ENCODE measurements at regions not wholly inside any gene's neighbourhood (a gene's known extent, or its start where the extent isn't known, plus 50 kb on each side); places are given as distances from the start of the nearest gene placed in this dataset.

DNA sequence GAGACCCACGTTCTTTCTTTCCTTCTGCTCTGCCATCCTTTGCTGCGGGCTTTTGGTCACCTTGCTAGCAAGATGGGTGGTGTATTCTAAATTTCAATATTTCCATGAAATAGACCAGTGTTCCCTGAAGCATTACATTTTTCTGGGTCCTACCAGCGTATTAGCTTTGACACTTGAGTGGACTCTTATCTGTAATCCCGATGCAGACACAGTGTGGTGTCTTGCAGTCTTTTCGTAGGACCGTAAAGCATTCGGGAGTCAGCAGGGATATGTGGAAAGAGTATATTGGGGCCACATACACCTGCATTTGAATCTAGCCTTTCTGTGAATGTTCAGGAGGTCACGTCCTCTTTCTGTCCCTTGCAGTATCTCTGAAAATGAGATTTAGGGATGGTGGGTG lies 124.7 kb upstream of the CPEB4 start:
- DNase-seq (ENCODE audit: low read depth) = no peak

DNA sequence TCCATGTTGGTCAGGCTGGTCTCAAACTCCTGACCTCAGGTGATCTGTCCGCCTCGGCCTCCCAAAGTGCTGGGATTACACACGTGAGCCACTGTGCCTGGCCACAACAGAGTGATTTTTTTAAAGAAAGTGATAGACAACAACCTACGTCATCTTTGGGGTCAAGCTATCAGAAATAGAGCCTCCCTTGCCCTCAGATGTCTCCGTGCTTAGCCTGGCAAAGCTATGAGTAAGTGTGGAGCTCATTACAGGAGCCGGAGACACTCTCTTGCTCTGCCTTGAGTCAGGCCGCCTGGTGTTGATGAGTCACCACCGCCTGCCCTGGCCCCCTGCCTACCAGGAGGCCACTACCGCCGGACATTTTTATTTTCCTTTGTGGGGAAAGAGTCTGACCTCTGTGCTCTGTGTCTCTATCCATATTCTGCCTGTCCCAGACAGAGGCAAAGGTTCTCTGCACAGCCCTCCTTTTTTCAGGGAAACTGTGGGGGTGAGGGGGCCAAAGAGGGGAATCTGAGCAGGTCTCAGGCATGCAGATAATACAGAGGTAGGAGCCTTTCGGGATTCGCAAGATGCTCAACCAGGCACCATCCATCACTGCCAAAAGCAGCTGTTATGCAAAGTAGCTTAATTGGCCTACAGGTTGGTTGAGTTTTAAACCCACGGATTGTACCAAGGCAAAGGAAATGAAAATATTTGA lies 123.7 kb upstream of the CPEB4 start:
- DNase-seq (ENCODE audit: low read depth) = peak; percentile 92

GRCh38 chr5:173765029-173765644 lies 123.0 kb upstream of the CPEB4 start:
- DNase-seq (ENCODE audit: low read depth) = no peak

- DNase-seq (ENCODE audit: low read depth) = no peak
Measured at GRCh38 chr5:173765661-173766060, 122.5 kb upstream of the CPEB4 start.

DNA sequence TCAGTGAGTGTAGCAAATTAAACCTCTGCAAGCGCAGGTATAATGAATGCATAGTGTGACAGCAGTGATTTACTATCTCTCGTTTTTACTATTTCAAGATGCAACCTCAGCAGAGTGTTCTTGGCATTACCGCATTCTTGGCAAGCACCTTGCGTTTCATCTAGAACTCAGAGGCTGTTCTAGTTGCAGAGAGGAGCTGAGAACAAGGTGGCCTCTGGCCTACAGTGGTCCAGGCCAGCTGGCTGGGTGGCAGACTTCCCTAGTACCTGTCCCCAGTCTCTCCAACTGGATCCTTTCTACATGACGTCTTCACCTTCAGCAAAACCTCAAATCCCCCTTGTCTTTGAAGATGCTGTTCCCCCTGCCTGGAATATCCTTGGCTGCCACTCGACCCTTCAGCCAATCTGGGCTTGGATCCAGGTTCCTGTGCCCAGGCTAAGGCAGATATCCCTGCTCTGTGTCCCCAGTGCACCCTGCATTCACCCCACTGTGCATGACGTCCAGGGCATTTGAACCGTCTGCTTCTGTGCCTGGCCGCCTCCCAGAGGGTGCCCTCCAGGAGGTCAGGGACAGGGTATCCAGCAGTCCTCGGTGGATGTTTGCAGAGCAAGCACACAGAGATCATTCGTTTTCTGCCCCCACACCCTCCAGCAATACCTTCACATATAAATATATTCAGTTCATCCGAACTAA lies 120.4 kb upstream of the CPEB4 start:
- DNase-seq (ENCODE audit: low read depth) = no peak

- DNase-seq (ENCODE audit: low read depth) = no peak
Measured at GRCh38 chr5:173768267-173768806, 119.8 kb upstream of the CPEB4 start.

GRCh38 chr5:173768891-173769290 lies 119.3 kb upstream of the CPEB4 start:
- DNase-seq (ENCODE audit: low read depth) = no peak

- DNase-seq (ENCODE audit: low read depth) = no peak
Measured at GRCh38 chr5:173770637-173771036, 117.5 kb upstream of the CPEB4 start.

DNA sequence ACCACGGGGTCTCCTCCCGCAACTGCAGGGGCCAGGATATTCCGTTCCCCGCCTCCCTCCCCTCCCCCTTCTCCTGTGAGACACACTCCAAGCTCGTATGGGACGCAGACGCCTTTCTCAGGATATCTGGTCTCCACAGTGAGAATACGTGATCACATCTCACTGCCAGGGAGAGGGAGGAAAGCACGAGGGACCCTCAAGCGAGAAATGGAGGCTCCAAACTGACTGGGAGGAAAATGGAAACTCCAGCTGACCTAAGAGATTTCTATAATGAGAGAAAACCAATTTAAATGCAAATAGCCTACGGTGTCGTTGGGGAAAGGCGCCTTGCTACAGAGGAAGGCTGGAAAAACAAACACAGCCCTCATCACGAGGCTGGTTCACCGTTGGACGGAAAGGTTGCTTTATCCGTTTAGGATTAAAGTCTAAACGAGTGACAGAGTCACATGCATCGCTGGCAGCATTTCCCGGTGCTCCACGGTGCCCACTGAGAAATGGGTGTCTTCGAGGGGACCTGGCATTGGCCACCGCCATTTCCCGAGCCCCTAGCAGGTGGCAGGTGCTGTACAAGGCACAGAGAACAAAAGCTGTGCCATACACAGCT lies 116.9 kb upstream of the CPEB4 start:
- DNase-seq (ENCODE audit: low read depth) = no peak

DNA sequence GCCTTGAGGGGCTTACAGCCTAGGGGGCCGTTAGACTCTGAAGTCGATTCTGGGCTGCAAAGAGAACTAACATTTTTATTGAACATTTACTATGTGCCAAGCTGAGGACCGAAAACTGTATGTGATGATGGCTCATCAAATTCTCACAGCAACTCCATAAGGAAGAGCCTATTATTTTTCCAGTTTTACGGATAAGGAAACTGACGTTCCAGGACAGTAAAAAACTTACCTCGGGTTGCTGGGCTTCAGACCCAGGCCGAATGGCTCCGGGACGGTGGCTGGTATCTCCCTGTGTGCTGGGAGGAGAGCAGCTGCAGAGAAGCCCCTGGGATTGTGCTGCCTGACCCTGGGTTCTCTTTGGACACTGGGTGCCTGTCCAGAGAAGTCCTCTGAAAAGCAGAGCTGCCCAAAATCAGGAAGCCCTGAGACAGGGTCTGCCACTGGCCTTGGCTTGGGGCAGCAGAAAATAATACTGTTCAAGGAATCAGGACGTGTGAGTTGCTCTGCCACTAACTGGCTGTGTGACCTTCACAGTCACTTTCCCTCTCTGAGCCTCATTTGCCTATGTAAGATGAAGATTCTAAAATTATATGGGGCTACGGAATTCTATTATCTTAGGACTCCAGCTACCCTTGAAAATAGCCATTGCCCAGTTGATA lies 116.3 kb upstream of the CPEB4 start:
- no peak for DNase-seq (ENCODE audit: low read depth)

- no peak for DNase-seq (ENCODE audit: low read depth)
Measured at GRCh38 chr5:173772384-173773059, 115.6 kb upstream of the CPEB4 start.

DNA sequence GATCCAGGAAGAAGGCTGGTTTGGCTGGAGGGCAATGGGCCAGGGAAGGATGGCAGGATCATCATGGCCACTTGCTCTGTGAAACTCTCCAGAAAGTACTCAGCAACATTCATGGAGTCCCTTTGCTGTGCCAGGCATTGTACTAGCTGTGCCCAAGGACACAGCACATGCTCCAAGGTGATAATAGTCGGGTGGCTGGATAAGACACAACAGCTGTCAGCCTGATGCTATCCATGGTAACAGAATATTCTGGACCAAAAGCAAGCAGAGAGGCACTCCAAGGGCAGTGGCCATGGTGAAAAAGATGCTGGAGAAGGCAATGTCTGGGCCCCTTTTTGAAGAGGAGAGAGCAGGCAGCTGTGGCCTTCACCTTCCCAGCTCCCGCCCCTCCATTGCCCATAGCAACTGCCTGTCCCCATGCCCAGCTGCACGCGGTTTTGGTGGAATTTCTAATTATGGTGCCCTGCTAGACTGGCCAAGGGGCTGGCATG lies 113.8 kb upstream of the CPEB4 start:
- no peak for DNase-seq (ENCODE audit: low read depth)

DNA sequence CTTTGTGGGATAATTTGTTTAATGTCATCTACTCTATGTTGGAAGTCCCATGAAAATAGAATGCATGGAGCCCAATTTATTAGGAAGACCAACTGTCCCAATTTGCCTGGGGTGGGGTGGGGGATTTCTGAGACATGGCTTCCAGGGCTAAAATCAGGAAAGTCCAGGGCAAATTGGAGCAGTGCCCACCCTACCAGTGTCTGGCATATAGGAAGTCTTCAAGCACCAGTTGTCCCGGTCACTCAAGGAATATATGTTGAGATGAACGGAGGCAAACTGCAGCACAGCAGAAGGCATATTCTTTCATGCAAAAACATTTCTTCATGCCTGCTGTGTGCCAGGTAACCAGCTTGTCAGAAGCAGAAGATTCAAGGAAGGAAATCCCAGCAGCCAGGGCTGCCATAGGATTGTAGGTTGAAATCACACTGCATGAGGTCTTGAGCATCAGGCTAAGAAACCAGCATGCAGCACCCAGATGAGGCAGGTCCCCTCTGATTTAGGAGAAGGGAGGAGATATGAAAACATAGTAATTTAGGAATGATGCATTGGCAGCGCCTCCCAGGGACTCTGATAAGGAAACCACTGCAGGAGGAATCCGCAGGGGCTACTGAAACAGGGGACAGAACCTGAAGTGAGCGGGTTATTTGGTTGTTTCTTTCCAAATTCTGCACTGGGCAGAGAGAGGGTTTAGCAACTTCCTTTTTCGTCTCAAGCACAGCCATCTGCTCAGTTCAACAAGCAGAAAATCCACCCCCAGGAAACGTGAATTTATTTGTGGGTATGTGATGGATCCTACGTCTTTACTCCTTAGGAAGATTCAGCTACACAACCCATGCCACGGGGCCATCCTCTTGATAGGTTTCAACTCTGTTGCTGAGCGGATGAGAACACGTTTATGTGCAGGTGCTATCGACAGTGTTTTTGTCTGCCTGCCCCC lies 112.6 kb upstream of the CPEB4 start:
- no peak for DNase-seq (ENCODE audit: low read depth)

DNA sequence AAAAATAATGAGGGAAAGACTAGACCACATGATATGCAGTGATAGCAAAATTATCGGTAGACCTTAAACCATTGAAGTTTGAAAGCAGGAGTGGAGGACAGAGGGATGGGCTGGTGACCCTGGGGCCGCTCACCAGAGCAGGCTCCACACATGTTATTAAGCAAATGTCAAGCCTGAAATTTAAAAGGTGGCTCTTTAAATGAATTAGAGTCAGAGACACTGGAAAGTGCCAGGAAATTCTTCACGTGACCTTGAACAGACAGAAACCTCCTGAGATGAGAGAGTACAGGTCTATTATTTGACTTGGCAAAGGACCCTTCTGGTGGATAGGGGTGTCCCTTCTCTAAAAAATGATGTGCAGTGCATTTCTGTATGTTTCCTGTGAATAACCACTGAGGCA lies 111.0 kb upstream of the CPEB4 start:
- DNase-seq (ENCODE audit: low read depth) = no peak

- DNase-seq (ENCODE audit: low read depth) = no peak
Measured at GRCh38 chr5:173777674-173778073, 110.5 kb upstream of the CPEB4 start.

- no peak for DNase-seq (ENCODE audit: low read depth)
Measured at GRCh38 chr5:173778152-173778782, 109.9 kb upstream of the CPEB4 start.

DNA sequence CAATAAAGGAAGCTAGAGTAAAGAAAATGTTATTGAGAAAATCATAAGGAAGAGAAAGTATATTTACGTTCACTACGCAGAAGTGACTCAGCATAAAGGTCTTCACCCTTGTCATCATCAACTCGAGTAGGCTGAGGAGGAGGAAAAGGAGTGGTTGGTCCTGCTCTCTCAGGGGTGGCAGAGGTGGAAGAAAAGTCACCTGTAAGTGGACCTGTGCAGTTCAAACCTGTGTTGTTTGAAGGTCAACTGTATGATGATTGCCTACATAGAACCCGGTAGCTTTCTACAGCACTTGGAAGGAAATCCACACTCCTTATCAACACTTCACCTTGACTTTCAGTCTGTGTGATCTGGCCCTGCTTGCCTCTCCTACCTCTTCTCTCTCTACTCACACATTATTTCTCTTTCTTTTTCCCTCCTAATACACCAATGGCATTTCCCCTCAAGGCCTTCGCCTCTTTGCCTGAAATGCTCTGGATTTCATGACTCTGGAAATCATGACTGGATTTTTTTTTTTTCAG lies 109.3 kb upstream of the CPEB4 start:
- no peak for DNase-seq (ENCODE audit: low read depth)

- no peak for DNase-seq (ENCODE audit: low read depth)
Measured at GRCh38 chr5:173780235-173781234, 107.6 kb upstream of the CPEB4 start.

Data from fibroblast of the conjunctiva (primary cell).